C4-2B (cell line): ENCODE measurements at regions not wholly inside any gene's neighbourhood (a gene's known extent, or its start where the extent isn't known, plus 50 kb on each side); places are given as distances from the start of the nearest gene placed in this dataset.

Experiments used
- H3K27ac ChIP-seq: fragments of 450-650 bp; 2 replicates; pipeline ENCODE4 v1.5.1; 2017
- CTCF ChIP-seq: fragments of 450-650 bp; conservative IDR thresholded peaks from 2 replicates; pipeline ENCODE4 v1.5.1; 2017; ENCODE audit warnings: mild to moderate bottlenecking
- ZFX ChIP-seq: fragments of 450-650 bp; IDR thresholded peaks from 2 replicates; pipeline ENCODE4 v1.6.1; 2017

GRCh38 chr12:80045594-80045993 is 53.7 kb upstream of the OTOGL start:
- TF ChIP-seq CTCF (no peak), ZFX (no peak)
- H3K27ac ChIP-seq = no peak overlapping the region

DNA sequence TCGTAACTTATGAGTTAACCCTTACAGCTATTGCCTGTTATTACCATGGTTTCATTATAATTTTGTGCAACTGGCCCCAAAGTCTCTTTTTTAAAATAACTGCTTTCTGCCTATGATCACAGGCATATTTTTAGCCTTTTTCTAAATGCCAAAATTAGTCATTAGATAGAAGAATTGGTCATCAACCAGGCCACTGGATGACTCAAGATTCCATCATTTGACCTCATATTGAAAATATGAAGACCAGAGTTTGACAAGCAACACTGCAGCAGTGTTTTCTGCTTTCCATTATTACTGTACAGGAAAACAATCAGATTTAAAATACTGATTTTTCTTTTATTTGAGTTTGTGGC is 54.7 kb upstream of the OTOGL start:
- H3K27ac ChIP-seq = no peak overlapping the region
- TF ChIP-seq ZFX (no peak), CTCF (no peak)

DNA sequence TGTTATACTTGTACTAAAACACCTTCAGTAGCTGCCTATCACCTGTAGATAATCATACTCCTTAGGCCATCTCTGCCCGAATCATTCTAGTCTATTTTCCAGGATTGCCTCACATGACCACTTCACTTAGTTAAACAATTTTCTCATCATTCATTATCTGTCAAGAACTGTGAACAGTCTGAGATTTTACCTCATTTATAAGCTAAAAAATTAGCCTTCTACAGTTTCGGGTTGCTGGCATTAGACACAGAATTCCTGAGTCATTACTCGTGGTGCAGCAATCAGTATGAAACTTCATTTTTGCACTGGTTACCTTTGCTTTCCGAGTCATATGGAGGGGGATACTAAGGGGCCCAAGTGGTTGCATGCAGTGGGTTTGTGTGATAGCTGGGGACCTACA is 57.6 kb upstream of the OTOGL start:
- H3K27ac ChIP-seq = no peak overlapping the region
- no peak for TF ChIP-seq ZFX
- TF ChIP-seq CTCF = no peak

DNA sequence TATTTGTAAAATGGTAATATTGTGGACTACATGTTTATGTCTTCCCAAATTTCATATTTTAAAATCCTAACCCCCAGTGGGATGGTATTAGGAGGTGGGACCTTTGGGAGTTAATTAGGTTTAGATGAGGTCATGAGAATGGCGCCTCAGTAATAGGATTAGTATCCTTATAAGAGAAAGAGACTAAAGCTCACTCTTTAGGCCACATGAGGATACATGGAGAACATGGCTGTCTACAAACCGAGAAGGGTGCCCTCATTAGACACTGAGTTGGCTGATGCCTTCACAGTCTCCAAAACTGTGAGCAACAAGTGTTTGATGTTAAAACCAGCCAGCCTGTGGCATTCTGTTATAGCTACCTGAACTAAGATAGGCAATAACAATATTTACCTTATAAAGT is 58.3 kb upstream of the OTOGL start:
- H3K27ac ChIP-seq = no peak overlapping the region
- TF ChIP-seq ZFX (no peak), CTCF (no peak)

GRCh38 chr12:80040075-80040738 is 59.1 kb upstream of the OTOGL start:
- no peak overlapping the region for H3K27ac ChIP-seq
- TF ChIP-seq CTCF (no peak), ZFX (no peak)

DNA sequence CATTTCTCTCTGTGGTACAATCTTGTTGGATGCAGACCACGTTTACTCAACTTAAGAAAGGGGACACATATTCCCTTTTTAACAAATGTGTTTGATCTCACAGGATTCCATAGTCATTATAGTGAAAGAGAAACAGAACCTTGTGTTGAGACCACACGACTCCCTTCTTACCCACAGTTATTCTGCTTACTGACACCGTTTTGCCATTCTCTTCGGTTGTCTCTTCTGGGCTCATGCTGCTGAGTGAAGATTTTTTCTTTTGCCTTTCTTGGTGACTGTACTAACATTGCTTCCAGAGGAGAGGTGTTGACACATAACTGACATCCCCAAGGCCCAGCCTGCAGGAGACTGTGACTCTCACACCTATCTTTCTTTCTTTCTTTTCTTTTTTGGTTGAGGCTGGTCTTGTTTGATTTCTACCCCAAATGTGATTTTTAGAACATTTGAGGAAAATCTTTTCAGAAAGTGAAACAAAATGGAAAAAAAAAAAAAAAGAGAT is 61.2 kb upstream of the OTOGL start:
- H3K27ac ChIP-seq = no peak overlapping the region
- no peak for TF ChIP-seq ZFX
- TF ChIP-seq CTCF = no peak

DNA sequence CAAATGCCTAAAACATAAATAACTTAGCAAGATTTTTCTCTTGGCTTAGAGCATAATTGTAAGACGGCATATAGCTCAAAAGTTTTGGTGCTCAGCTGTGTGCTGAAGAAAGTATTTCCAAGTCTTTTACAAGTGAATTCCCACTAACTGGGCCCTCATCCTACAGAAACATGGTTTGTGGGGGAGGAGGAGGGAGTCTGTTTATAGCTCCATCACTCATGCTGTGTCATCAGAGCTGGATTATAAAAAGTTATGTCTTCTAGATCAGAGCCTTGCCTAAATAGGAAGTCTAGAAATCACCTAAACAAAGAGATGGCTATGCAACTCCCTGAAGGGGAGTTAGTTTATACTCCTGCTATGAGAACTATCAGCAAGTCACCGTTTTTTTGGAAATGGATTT is 65.9 kb upstream of the OTOGL start:
- TF ChIP-seq CTCF = no peak
- TF ChIP-seq ZFX = no peak
- no peak overlapping the region for H3K27ac ChIP-seq
